HG03135 (cell line): ENCODE measurements at regions not wholly inside any gene's neighbourhood (a gene's known extent, or its start where the extent isn't known, plus 50 kb on each side); places are given as distances from the start of the nearest gene placed in this dataset.
"Not testable (repeated sequence)": the region's sequence is repeated elsewhere in the genome, so short reads cannot be mapped to it uniquely, and the experiment has no call there.

Source experiments
- ATAC-seq: cut with Tn5 transposase; IDR thresholded peaks from one replicate; pipeline ENCODE4 v1.9.1; 2021; ENCODE audit warnings: mild to moderate bottlenecking, moderate library complexity; ENCODE audit not compliant: unreplicated experiment

DNA sequence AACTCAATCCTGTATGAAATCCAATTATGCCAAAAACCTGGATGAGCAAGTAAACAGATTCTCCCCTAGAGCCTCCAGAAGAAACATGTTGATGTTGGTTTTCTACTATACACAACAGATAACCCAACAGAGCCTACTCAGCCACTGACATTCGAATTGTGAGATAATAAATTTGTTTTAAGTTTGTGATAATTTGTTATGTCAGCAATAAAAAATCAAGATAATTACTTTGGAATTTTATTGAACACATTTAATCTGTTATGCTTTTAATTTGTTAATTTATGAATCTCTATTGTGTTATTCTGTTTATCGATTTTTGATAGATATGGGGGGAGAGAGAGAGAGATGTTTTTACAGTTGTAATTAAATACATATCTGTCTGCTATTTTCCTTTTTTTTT, 1016.1 kb upstream of the PCDH7 start:
- no peak for ATAC-seq

DNA sequence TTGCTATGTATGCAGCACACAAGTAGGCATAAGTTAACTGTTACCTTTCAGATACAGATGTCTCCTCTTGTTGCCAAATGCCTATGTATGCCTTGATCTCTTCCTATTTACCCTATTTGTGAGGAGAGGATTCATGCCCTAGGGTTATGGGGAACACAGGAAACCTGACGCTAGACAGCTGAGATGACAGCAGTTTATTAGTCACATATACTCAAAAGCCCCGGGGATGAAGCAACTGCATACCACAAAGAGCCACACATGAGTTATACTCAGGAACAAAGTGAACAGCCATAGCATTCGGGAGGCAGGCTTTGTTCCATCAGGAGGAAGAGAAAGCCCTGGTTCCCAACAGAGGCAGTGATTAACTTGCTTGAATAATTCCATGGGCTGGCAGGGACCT, 1011.7 kb upstream of the PCDH7 start:
- ATAC-seq, result no peak

DNA sequence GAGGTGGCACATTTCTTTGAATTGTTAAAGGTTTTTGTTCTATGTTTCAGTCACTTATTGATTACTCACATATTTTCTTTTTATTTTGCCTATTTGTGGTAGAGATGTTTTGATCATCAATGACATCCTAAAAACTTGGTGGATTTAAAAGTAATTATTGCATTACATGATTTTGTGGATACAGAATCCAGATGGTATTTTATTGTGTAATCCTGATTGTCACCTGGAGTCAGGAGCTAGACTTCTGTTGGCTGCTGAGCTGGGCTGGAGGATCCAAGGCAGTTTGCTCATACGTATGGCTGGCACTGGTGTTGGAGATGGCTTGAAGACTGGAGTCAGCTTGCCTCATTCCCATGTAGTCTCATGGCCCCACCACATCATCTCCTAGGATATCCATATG, 1009.6 kb upstream of the PCDH7 start:
- ATAC-seq, result no peak

DNA sequence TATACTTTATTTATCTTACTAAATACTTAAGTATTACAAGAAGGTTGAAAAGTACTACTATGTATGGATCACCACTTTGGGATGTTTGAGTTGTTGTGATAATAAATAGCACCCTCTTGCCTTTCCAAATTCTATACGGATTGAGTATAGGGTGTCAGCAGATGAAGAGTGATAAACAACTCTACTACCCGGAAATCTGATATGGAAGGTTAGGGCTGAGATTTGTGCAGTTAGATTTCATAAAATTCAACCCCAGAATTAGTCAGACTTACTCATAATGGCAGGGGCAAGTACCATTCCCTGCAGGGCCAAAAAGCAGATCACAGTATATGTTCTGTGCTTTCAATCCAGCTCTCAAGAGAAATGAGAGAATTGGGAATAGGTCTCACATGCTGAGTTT, 1008.9 kb upstream of the PCDH7 start:
- ATAC-seq, result no peak

DNA sequence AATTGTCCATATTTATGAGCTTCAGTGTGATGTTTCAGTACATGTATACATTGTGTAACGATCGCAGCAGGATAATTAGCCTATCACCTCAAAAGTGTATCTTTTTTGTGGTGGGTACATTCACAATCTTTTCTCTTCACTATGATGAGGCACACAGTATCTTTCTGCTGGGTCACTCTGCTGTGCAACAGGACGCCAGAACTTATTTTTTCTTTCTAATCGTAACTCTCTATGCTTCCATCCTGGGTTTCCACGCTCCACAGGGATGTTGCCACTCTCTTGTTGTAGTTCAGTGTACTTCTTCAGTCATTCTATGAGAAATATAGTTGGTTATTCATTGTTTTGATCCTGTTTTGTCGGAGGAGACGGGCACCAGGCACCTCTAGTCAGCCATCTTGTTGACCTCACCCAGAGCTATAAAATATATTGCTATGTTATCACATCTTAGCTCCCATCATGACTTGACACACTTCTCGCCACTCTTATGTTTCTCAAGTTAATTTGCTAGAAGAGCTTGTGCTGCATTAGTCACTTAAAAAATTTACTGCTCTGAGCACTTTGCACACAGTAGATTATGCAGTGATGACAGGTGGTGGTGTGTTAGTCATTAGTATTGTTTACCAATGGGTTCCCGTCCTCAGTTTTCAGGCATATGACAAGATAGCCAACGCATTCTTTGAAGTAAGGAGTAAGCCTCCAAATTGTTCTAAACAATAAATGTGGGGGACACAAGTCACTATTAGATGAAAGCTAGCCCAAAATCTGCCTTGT, 1002.7 kb upstream of the PCDH7 start:
- ATAC-seq, result no peak

DNA sequence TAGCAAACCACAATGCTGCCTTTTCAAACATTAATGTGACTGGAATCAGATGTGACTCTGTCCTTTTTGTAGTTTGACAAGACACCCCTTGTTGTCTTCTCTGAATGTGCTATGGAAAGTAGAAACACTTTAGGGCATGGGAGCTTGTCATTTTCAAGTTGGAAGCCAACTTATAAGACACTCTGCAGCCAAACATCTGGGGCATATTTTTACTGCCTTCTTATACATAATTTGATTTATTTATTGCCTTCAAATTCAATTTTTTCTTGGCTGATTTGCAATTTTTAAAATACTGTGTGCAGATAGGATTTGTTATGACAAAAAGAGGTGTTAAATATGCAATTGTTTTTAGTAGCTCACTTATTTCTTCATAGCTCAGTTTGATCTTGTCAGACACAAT, 1002.0 kb upstream of the PCDH7 start:
- no peak for ATAC-seq

DNA sequence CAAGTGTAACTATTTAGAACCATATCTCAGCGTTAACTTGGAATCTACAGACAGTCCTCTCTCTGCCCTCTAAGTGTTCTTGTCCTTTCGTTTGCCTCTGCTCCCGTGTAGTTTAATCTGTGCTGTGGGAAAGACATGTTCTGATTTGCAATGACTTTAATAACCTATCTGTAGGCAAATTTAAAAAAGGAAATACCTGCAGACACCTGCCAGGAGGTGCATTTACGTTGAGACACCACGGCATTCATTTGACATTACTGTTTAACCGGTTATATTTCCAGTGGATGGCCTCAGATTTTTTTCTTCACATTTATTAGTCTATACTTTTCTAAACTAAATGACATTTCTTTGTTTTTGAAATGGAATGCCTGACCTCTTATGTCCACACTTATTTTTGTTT, 997.9 kb upstream of the PCDH7 start:
- no peak for ATAC-seq

DNA sequence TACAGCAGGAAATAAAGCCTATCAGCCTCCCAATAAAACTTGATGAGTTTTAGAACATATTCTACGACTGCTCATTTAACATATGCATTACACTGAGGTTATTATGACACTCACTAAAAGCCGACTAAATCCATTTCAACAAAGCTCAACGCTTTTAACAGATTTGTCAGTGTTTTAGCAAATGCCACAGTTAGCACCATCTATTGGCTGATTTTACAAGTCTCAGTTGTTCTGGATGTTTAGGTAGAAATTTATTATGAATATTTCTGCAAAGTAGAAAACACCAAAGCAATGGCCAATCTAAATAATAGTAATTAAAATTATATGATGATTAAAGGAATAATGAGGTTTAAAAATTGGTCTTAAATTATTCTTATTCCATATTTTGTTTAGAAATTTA, 993.2 kb upstream of the PCDH7 start:
- ATAC-seq, result no peak

DNA sequence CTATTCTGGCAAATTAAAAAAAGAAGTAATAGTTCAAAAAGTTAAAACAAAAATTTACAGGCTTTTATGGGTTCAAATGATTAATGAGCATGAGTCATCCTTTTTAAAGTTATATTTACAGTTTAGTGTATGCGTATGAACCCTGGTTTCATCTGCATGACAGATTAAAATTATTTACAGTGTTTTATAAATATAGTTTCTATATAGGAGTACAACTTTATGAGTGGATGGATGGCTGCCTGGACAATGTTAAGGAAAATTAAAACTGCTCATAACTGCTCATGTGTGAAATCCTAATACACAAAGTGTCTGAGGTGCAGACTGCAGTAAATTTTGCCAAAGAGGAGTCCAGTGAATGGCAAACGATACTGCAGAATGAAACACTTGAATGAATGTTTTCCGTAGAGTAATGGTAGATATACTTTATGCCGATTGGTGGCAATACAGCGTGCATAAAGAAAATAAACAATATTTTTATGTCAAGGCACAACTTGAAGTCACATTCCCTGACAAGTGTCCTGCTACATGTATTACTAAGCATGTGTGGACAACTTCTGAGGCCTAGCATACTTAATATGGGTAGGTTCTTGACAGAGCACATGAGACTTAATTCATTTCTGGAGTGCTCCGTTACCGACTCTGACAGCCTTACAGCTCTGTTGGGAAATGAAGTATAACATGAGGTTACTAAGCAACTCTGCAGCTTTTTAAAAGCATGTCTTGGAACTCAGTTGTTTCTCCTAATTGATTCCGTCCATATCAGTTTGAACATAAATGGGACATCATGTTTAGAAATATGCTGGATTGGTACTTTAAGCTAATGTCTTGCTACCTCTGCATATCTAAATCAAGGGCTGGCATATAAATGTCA, 985.6 kb upstream of the PCDH7 start:
- no peak for ATAC-seq

DNA sequence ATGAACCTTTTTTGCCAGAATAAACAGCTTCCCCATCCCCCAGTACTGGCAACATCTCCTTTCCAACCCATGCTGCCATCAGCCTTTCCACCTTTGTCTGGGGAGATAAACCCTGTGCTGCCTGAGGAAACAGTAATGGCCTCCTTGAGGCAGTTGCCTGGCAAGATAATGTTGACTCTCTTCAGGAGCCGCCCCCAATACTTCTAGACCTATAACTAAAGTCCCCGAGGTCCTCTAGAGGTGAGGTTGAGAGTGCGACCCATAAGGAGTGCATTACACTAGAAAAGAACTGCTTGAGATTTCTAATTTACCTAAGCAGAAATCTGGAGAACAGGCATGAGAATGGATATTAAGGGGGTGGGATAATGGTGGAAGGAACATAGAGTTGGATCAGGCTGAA, 963.2 kb upstream of the PCDH7 start:
- no peak for ATAC-seq

DNA sequence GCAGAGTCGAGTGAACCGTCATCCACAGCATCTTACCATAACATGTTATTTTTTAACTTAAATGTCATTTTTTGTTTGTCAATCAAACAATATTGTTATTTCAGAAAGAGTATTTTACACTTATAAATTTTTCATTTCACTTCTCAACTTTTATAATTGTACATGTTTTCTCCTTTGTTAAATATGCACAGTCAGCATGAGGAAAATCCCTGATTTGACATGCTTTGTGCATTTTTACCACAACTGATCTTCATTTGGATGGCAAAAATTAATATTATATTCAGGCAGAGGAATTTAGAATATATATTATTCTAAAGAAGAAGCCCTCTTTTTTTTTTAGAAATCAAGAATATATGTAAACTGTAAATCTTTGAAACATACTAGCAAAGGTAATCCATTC, 958.0 kb upstream of the PCDH7 start:
- ATAC-seq, result no peak

DNA sequence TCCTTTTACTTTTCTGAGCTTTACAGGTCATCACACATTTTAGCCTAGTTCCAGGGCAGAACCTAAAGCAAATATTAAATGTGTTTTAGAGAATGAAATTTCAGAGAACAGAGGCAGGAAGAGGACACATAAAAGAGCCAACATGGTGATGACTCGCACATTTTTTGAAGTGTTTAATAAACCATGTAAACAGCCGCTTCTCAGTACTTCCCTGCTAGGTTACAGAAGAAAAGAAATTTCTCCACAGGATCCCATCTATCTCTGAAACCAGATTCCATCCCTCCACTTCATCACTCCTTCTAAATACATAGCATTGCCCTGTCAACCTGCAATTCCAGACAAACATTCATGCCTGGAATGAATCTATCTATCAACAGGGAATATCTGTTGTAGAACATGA, 949.5 kb upstream of the PCDH7 start:
- ATAC-seq, result no peak

DNA sequence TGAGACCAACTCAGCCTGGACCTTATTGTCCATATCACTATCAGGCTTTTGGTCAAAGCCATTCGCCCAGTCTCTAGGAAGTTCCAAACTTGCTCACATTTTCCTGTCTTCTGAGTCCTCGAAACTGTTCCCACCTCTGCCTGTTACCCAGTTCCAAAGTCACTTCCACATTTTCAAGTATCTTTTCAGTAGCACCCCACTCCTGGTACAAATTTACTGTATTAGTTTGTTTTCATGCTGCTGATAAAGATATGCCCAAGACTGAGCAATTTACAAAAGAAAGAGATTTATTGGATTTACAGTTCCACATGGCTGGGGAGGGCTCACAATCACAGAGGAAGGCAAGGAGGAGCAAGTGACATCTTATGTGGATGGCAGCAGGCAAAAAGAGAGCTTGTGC, 932.0 kb upstream of the PCDH7 start:
- ATAC-seq, result not testable (repeated sequence)

DNA sequence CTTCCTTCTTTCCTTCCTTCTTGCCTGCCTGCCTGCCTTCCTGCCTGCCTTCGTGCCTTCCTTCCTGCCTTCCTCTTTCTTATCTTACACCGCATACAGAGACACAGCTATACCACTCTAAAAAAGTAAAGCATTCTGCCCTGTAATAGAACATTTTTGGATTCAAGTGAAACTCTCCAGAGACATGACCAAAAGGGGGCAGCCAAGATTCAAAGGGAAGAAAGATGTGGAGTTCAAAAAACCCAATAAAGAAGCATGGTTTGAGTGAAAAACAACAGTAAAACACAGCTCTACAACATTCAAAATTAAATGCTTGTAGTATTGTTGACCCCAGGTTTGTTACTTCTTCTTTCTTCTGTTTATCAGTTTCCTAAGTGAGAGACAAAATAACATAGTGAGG, 914.9 kb upstream of the PCDH7 start:
- ATAC-seq, result no peak

DNA sequence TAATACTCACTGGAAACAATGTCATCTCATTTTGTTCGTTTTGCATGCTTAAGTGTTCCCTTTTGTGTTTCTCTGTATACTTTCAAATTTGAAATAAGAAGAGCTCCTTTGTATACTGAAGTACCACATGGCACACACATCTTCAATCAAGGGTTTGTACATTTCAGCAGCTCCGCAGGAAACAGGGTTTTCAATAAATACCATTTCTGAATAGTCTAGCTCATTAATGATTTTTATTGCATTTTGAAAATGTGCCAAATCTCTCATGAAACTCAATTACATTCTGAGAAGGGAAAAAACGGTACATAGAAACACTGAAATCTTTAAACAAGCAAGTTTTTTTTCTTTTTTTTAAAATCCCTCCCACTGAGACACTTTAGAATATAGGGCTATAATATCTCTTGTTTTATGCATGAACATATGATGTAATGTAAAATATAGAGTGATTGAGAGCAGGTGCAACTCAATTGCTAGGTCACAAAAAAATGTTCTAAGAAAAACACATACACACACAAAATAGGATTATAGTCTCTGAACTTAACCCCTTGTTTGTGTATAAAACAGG, 914.2 kb upstream of the PCDH7 start:
- ATAC-seq, result no peak

DNA sequence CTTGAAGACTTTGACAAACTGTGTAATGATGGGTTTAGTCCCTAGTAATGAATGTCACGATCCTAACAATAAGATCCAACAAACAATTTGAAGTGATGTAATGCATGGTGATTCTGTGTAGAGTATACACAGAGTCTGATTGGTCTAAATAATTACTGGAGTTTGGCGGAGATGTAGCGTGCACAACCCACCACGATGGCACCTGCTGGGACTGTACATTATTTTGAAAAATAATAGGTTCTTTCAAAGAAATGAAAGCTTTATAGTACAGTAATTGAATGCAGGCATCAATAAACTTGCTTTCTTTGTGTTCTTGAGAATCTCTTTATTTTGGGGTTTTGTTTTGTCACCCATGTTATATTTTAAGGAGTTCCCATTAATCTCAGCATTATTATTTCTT, 902.2 kb upstream of the PCDH7 start:
- no peak for ATAC-seq

DNA sequence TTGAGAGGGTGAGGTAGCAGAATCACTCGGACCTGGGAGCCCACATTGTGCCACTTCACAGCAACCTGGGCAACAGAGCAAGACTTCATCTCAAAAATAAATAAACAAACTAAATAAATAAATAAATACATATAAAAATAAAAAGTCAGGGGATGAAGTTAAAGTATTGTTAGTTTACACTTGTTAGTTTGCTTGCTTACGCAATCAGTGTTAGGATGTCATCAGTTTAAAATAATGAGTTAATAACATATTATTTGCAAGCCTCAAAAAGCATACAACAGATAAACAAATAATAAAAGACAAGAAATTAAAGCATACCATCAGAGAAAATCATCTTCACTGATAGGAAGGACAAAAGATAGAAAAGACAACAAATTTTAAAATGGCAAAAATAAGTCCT, 891.1 kb upstream of the PCDH7 start:
- ATAC-seq, result no peak

DNA sequence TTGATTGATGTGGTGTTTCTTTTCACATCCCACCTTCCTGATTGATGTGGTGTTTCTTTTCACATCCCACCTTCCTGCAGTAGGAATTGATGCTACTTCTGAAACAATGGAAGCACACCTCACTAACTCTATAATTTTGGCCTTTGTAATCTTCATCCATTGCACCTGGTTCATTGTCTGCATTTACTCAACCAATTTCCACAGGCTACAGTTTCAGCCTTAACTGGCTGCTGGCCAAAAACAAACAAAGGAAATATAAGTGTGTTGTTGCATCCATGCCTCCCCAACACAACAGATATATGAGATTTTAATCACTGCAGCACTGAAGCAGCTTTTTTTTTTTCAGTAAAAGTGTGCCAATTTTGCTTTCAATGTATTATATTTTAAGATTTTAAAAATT, 867.6 kb upstream of the PCDH7 start:
- ATAC-seq, result no peak

DNA sequence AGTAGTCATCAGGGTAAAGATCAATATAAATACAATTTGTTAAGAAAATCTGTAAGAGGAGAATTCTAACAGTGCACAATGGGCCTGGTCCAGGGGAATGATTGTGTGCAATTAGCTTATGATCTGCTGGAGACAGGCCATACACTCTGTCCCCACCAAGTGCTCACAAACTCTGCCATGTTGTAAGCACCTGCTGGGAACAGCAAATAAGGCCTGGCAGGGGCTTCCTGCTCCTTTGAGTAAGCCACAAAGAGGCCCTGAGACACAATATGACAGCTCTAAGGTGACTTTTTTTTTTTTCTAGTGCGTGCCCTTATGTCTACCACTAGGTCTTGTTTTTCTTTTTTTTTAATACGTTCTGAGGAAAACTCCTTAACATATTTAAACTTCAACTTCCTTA, 866.3 kb upstream of the PCDH7 start:
- no peak for ATAC-seq

DNA sequence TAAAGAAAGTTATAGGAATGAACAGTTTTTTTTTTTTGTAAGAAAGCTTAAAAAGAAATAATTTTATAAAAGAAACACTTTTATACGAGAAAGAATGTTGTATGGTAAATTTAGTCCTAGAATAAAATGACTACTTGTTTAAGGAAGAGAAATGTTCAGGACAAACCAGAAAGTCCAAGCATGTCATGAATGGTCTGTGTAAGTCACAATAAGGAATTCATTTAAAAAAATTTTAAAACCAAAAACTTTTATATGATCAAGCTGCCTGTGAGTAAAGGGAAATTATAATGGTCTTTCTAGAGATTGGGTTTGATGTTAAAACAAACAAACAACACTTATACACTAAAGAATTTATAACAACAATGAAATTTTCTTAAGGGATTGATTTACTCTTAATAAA, 858.9 kb upstream of the PCDH7 start:
- no peak for ATAC-seq

DNA sequence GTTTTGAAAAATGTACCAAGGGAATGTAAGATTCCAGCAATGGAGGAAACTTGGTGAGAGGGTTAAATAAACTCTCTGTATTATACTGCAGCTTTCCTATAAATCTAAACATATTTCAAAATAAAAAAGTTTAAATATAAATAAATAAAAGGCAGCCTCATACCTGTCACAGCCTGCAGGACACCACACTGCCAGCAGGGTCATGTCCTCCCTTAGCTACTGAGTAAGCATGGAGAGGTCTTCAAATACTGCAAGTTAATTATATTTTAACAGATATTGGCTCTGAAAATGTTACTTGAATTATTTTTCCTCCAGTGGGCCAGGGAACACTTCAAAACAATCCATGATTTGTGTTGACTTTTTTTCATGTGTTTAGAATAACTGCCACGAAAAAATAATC, 852.8 kb upstream of the PCDH7 start:
- ATAC-seq, result no peak

DNA sequence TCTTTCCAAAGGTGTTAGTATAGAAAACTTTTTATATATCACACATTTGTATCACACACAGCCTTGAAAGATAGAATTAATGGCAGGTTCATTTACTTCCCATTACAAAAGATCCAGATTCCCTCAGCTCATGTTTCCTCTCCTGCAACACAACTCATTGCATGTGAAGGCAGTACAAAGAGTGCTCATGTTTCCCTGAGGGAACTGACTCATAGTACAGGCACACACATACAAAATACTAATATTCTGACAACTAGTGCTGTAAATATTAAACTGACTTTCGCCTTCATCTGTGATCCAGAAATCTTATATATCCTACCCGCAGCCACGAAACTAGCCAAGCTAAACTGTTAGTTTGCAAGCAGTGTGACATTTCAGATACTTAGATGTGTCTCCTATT, 819.8 kb upstream of the PCDH7 start:
- ATAC-seq, result no peak
